ENCODE measurements at regions not wholly inside any gene's neighbourhood (a gene's known extent, or its start where the extent isn't known, plus 50 kb on each side); places are given as distances from the start of the nearest gene placed in this dataset.
"Not testable (repeated sequence)": the region's sequence is repeated elsewhere in the genome, so short reads cannot be mapped to it uniquely, and the experiment has no call there.

- TF ChIP-seq CTCF (IDR thresholded peaks at IDR 0.05; ENCODE audit: low read depth, low read length); EZH2phosphoT487 (IDR thresholded peaks at IDR 0.05; ENCODE audit: low read depth): not testable (repeated sequence)
These were observed 249.2 kb upstream of the USP15 start for GRCh38 chr12:62010973-62011372.

All from OCI-LY3 (cell line).